ENCODE measurements at regions not wholly inside any gene's neighbourhood (a gene's known extent, or its start where the extent isn't known, plus 50 kb on each side); places are given as distances from the start of the nearest gene placed in this dataset.

DNA sequence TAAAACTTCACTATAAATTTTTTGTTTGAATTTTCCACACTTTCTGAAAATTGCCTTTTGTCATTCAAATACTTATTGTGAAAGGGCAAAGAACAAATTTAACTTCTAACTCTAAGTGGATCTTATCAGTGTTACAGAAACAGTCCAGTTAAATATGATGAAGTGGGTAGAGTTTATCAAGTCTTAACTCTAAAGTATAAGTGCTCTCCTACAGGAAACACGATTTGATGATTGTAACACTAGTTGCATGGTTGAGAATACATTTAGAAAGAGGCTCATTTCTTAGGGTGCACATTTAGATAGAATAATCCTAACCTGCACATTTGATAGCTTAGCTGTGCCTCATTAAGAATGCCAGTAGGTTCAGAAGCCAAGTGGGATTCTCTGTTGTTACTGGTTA is 838.3 kb upstream of the ATXN7L3B start (continued):
- TF ChIP-seq PHF8 (conservative IDR thresholded peaks at IDR 0.05; ENCODE audit: low read depth, low read length): no peak
- TF ChIP-seq GTF2F1 (IDR thresholded peaks at IDR 0.05; ENCODE audit: borderline replicate concordance, low read depth, low read length): no peak

Measured in H1 (cell line).